IMR-90 (cell line): ENCODE measurements at regions not wholly inside any gene's neighbourhood (a gene's known extent, or its start where the extent isn't known, plus 50 kb on each side); places are given as distances from the start of the nearest gene placed in this dataset.

Source experiments
- ATAC-seq: fragments of 200-7000 bp; cut with Tn5 transposase; 2 replicates; pipeline ENCODE4 v1.9.1; 2020; ENCODE audit warnings: low read depth, mild to moderate bottlenecking, moderate library complexity
- BruUV-seq: library from RNA; stranded (reverse); fragments of 400-500 nt; replicated peaks from 2 replicates; lab custom pipeline; 2021; lab: Mats Ljungman, UMichigan
- CTCF ChIA-PET: fragments of 300-600 bp; formaldehyde crosslinking; extraction: SDS; loops from one replicate; lab custom pipeline; 2021; ENCODE audit warnings: antibody characterized with exemption; lab: Yijun Ruan, JAX
- POLR2A ChIA-PET: fragments of 300-600 bp; sonication (Branson Sonifier 250); formaldehyde crosslinking; loops from one replicate; lab custom pipeline; 2022; ENCODE audit warnings: antibody characterized with exemption; ENCODE audit not compliant: unreplicated experiment; lab: Charles Lee
- DNase-seq: peaks from one replicate; pipeline ENCODE4 v3.0.0; 2013
- H2AFZ ChIP-seq: replicated peaks from 2 replicates; pipeline ENCODE3; 2013; ENCODE audit warnings: low read length, mild to moderate bottlenecking; ENCODE audit not compliant: poor library complexity
- H2AK5ac ChIP-seq: 2 replicates; pipeline ENCODE4 v1.6.1; 2013; ENCODE audit warnings: low read depth, low read length, inconsistent platforms
- H2AK9ac ChIP-seq: replicated peaks from 2 replicates; pipeline ENCODE3; 2013; ENCODE audit warnings: mild to moderate bottlenecking, low read depth, low read length, moderate library complexity; ENCODE audit not compliant: poor library complexity
- H2BK120ac ChIP-seq: 2 replicates; pipeline ENCODE4 v1.6.1; 2013; ENCODE audit warnings: low read depth, low read length, inconsistent platforms
- H2BK15ac ChIP-seq: 3 replicates; pipeline ENCODE4 v1.6.1; 2013; ENCODE audit warnings: low read depth, low read length, inconsistent platforms
- H2BK20ac ChIP-seq: 2 replicates; pipeline ENCODE4 v1.6.1; 2013; ENCODE audit warnings: low read depth, mild to moderate bottlenecking, inconsistent platforms, low read length, moderate library complexity
- H2BK5ac ChIP-seq: 2 replicates; pipeline ENCODE4 v1.6.1; 2013; ENCODE audit warnings: mild to moderate bottlenecking, low read depth, low read length, inconsistent platforms; ENCODE audit not compliant: poor library complexity, severe bottlenecking
- H3K14ac ChIP-seq: replicated peaks from 2 replicates; pipeline ENCODE4 v1.6.1; 2013; ENCODE audit warnings: low read depth, low read length, inconsistent platforms
- H3K18ac ChIP-seq: 2 replicates; pipeline ENCODE4 v1.6.1; 2013; ENCODE audit warnings: low read depth, low read length, control low read depth
- H3K23ac ChIP-seq: 2 replicates; pipeline ENCODE4 v1.6.1; 2013; ENCODE audit warnings: low read depth, low read length, inconsistent platforms
- H3K27ac ChIP-seq: 2 replicates; pipeline ENCODE4 v1.5.1; 2013; ENCODE audit warnings: mild to moderate bottlenecking, control low read depth, low read length; ENCODE audit not compliant: insufficient read depth
- H3K27me3 ChIP-seq: 2 replicates; pipeline ENCODE4 v1.6.1; 2013; ENCODE audit warnings: low read length; ENCODE audit not compliant: control insufficient read depth, insufficient read depth
- H3K36me3 ChIP-seq: 2 replicates; pipeline ENCODE4 v1.6.1; 2013; ENCODE audit warnings: low read length, mixed read lengths; ENCODE audit not compliant: control insufficient read depth, insufficient read depth
- H3K4ac ChIP-seq: 2 replicates; pipeline ENCODE4 v1.6.1; 2013; ENCODE audit warnings: low read depth, low read length, inconsistent platforms
- H3K4me1 ChIP-seq: 2 replicates; pipeline ENCODE4 v1.6.1; 2013; ENCODE audit warnings: low read length, mixed read lengths; ENCODE audit not compliant: control insufficient read depth, insufficient read depth
- H3K4me2 ChIP-seq: 2 replicates; pipeline ENCODE4 v1.6.1; 2013; ENCODE audit warnings: low read depth, mild to moderate bottlenecking, control low read depth, low read length, moderate library complexity
- H3K4me3 ChIP-seq: 2 replicates; pipeline ENCODE4 v1.5.1; 2013; ENCODE audit warnings: low read depth, mild to moderate bottlenecking, control low read depth, low read length, moderate library complexity; ENCODE audit not compliant: insufficient read depth
- H3K56ac ChIP-seq: 2 replicates; pipeline ENCODE4 v1.6.1; 2013; ENCODE audit warnings: low read length, inconsistent platforms; ENCODE audit not compliant: insufficient read depth; ENCODE audit errors: extremely low read depth
- H3K79me1 ChIP-seq, 2 experiments: 2 replicates each; pipeline ENCODE4 v1.6.1; 2013; ENCODE audit warnings: low read length in 2 of 2, inconsistent platforms in 1 of 2, low read depth in 1 of 2
- H3K9ac ChIP-seq: 2 replicates; pipeline ENCODE4 v1.6.1; 2013; ENCODE audit warnings: low read depth, low read length, control low read depth
- H3K9me1 ChIP-seq: 2 replicates; pipeline ENCODE4 v1.6.1; 2013; ENCODE audit warnings: low read length, inconsistent platforms; ENCODE audit not compliant: insufficient read depth
- H3K9me3 ChIP-seq: 2 replicates; pipeline ENCODE4 v1.6.1; 2013; ENCODE audit warnings: low read length; ENCODE audit not compliant: control insufficient read depth, insufficient read depth
- H4K20me1 ChIP-seq: 2 replicates; pipeline ENCODE4 v1.6.1; 2013; ENCODE audit warnings: low read length, inconsistent platforms; ENCODE audit not compliant: insufficient read depth
- H4K5ac ChIP-seq: 2 replicates; pipeline ENCODE4 v1.6.1; 2013; ENCODE audit warnings: mild to moderate bottlenecking, low read depth, low read length, control low read depth
- H4K8ac ChIP-seq, 2 experiments: 2 replicates each; pipeline ENCODE4 v1.6.1; 2013; ENCODE audit warnings: low read depth in 2 of 2, low read length in 2 of 2, control low read depth in 1 of 2, inconsistent platforms in 1 of 2
- H4K91ac ChIP-seq: 2 replicates; pipeline ENCODE4 v1.6.1; 2013; ENCODE audit warnings: low read depth, low read length, inconsistent platforms; ENCODE audit not compliant: insufficient read depth
- BHLHE40 ChIP-seq: fragments of 150-350 bp; IDR thresholded peaks from 2 replicates; pipeline ENCODE4 v1.6.1; 2016; ENCODE audit warnings: mild to moderate bottlenecking, low read depth, low read length
- CEBPB ChIP-seq: IDR thresholded peaks from 2 replicates; pipeline ENCODE4 v1.6.1; 2012; ENCODE audit warnings: low read depth, low read length, improper control_type of control experiment
- POLR2A ChIP-seq: IDR thresholded peaks from 2 replicates; pipeline ENCODE4 v1.6.1; 2012; ENCODE audit warnings: mild to moderate bottlenecking, low read depth, low read length
- WGBS, 2 experiments: methylation state at CpG; one replicate each; pipeline versions ENCODE4 v1.1.5 to v1.1.7; 2013; ENCODE audit warnings: missing lambda C conversion rate in 2 of 2; ENCODE audit not compliant: insufficient read length in 1 of 2; ENCODE audit errors: extremely low coverage in 2 of 2; 5-methylcytosine and 5-hydroxymethylcytosine counted together
- dilution Hi-C: fragments of 300-500 bp; cut with HindIII; formaldehyde crosslinking; loops from one replicate; pipeline ENCODE4 v1.14.3; 2018; ENCODE audit warnings: low sequenced_read_pairs; ENCODE audit not compliant: unreplicated experiment
- in situ Hi-C: fragments of 300-500 bp; cut with MboI; formaldehyde crosslinking; loops from 3 replicates; pipeline ENCODE4 v1.14.3; 2019; ENCODE audit warnings: low sequenced_read_pairs, inconsistent platforms, mixed read lengths
- intact Hi-C: fragments of 100-400 bp; cut with micrococcal nuclease; formaldehyde crosslinking; loops from 2 replicates; pipeline ENCODE4 v1.10.0; 2022
- TF ChIP-seq, protein P1 (sequence below): conservative IDR thresholded peaks from 2 replicates; pipeline ENCODE4 v1.5.1; 2012; ENCODE audit warnings: mild to moderate bottlenecking, low read depth, low read length, improper control_type of control experiment
- TF ChIP-seq, protein P2 (sequence below): fragments of 150-350 bp; IDR thresholded peaks from 2 replicates; pipeline ENCODE4 v1.6.1; 2017; ENCODE audit warnings: mild to moderate bottlenecking, antibody characterized with exemption, low read length, low read depth

DNA sequence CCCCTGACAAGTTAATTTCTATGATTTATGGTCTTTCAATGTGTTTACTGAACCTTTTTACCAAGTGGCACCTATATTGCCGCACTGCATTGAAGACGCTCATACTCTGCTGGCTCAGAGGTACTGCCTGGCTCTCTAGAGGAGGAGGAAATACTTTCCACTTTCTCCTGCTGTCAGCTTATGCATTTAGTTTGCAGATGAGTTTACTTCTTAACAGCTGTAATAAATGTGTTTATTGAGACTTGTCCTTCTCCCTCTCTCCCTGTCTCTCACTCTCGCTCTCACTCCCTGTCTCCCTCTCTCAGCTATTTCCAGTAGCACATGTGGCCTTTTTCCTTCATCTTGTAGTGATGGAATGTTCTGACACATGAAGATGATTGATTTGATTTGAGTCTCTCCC is 60.3 kb upstream of the SPATA13 start:
- Histone ChIP-seq H4K5ac (no peak overlapping the region), H2BK5ac (no peak overlapping the region), H4K20me1 (no peaks in the 10 kb centered on the region), H3K9me3 (no peaks in the 10 kb centered on the region), H3K79me1 (no peaks in the 10 kb centered on the region), H2BK15ac (no peak overlapping the region), H4K8ac (no peak overlapping the region), H3K4me1 (peaks cover 2% of the 10 kb centered on the region; the same call in 1 of the 2 replicates), H3K9ac (no peak overlapping the region), H3K27me3 (peaks cover 1% of the 10 kb centered on the region; the same call in 1 of the 2 replicates), H3K4me2 (no peak overlapping the region), H2BK120ac (no peak overlapping the region), H3K14ac (no peak overlapping the region), H3K27ac (no peak overlapping the region), H3K23ac (no peak overlapping the region), H2AK5ac (no peak overlapping the region), H4K91ac (no peak overlapping the region), H3K56ac (no peak overlapping the region), H3K18ac (no peak overlapping the region), H3K4me3 (no peak overlapping the region), H3K9me1 (no peaks in the 10 kb centered on the region), H2AFZ (no peak overlapping the region), H2AK9ac (no peak overlapping the region), H3K36me3 (no peaks in the 10 kb centered on the region), H3K4ac (no peak overlapping the region), H2BK20ac (no peak overlapping the region)
- POLR2A ChIA-PET = no interaction called here
- ATAC-seq (no peak), DNase-seq (no peak)
- TF ChIP-seq BHLHE40 = no peak
- TF ChIP-seq, protein P1, sequence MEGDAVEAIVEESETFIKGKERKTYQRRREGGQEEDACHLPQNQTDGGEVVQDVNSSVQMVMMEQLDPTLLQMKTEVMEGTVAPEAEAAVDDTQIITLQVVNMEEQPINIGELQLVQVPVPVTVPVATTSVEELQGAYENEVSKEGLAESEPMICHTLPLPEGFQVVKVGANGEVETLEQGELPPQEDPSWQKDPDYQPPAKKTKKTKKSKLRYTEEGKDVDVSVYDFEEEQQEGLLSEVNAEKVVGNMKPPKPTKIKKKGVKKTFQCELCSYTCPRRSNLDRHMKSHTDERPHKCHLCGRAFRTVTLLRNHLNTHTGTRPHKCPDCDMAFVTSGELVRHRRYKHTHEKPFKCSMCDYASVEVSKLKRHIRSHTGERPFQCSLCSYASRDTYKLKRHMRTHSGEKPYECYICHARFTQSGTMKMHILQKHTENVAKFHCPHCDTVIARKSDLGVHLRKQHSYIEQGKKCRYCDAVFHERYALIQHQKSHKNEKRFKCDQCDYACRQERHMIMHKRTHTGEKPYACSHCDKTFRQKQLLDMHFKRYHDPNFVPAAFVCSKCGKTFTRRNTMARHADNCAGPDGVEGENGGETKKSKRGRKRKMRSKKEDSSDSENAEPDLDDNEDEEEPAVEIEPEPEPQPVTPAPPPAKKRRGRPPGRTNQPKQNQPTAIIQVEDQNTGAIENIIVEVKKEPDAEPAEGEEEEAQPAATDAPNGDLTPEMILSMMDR = no peak
- TF ChIP-seq, protein P2, sequence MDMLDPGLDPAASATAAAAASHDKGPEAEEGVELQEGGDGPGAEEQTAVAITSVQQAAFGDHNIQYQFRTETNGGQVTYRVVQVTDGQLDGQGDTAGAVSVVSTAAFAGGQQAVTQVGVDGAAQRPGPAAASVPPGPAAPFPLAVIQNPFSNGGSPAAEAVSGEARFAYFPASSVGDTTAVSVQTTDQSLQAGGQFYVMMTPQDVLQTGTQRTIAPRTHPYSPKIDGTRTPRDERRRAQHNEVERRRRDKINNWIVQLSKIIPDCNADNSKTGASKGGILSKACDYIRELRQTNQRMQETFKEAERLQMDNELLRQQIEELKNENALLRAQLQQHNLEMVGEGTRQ = no peak
- TF ChIP-seq CEBPB = no peak
- TF ChIP-seq POLR2A = no peak
- in situ Hi-C loops (no loop called here), dilution Hi-C loops (no loop called here), intact Hi-C loops (no loop called here)
- BruUV-seq = no TSS peak
- CTCF ChIA-PET = interaction anchor here (1.0 kb wide), 1 partner anchor 9 kb away, joined by 3 read pairs; no protein-coding TSS in a partner anchor
- no CpG with 5 or more reads among the region's 3 CpGs for WGBS, 2 experiments
